NT2/D1 (cell line): ENCODE measurements at regions not wholly inside any gene's neighbourhood (a gene's known extent, or its start where the extent isn't known, plus 50 kb on each side); places are given as distances from the start of the nearest gene placed in this dataset.

Source experiments
- YY1 ChIP-seq: IDR thresholded peaks from 2 replicates; pipeline ENCODE4 v1.6.1; 2011; ENCODE audit not compliant: insufficient read length, insufficient read depth
- ZNF274 ChIP-seq: IDR thresholded peaks from 2 replicates; pipeline ENCODE4 v1.6.1; 2011; ENCODE audit warnings: mild to moderate bottlenecking, low read depth, low read length

DNA sequence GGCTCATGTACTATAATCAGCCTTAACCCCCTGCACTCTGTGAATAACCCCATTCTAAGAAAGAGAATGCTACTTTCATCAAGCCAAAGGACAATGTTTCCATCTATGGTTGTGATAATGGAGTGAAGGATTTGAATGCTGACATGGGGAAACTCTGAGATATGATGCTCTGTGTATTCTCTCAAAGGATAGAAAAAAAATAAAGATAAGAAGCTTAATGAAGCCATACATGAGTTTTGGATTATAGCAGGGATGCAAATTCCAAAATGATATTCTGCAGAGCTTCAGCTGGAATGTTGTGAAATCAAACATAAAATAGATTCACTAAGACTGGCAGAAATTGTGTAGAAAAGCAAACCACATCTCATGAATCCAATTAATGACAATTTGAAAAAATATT, 1074.1 kb downstream of the XPNPEP1 start:
- TF ChIP-seq YY1 (no peak), ZNF274 (no peak)
